Activated CD4-positive, CD25-positive, alpha-beta regulatory T cell treated with anti-CD3 and anti-CD28 coated beads, Interleukin-2, amount 50 U/mL, for 72 hours (primary cell): ENCODE measurements at regions not wholly inside any gene's neighbourhood (a gene's known extent, or its start where the extent isn't known, plus 50 kb on each side); places are given as distances from the start of the nearest gene placed in this dataset.
"Not testable (repeated sequence)": the region's sequence is repeated elsewhere in the genome, so short reads cannot be mapped to it uniquely, and the experiment has no call there.

ENCODE experiments used
- DNase-seq: peaks from one replicate; pipeline ENCODE4 v3.0.0; 2021

GRCh38 chr1:166307261-166308188 is 140.7 kb upstream of the FAM78B start:
- no peak for DNase-seq

GRCh38 chr1:166316306-166316705 is 149.5 kb upstream of the FAM78B start:
- DNase-seq = not testable (repeated sequence)

GRCh38 chr1:166322470-166322869 is 155.7 kb upstream of the FAM78B start:
- DNase-seq = no peak

GRCh38 chr1:166327886-166328285 is 161.1 kb upstream of the FAM78B start:
- no peak for DNase-seq

- DNase-seq = no peak
These were observed 162.2 kb upstream of the FAM78B start for GRCh38 chr1:166328956-166329355.

- DNase-seq = no peak
These were observed 163.3 kb upstream of the FAM78B start for GRCh38 chr1:166330096-166330495.

GRCh38 chr1:166338105-166338504 is 171.3 kb upstream of the FAM78B start:
- no peak for DNase-seq

- no peak for DNase-seq
These were observed 173.9 kb upstream of the FAM78B start for GRCh38 chr1:166340709-166341108.

- DNase-seq = no peak
These were observed 176.5 kb upstream of the FAM78B start for GRCh38 chr1:166343276-166343675.

- no peak for DNase-seq
These were observed 183.7 kb upstream of the FAM78B start for GRCh38 chr1:166350490-166350889.

- no peak for DNase-seq
These were observed 184.9 kb upstream of the FAM78B start for GRCh38 chr1:166351676-166352075.

GRCh38 chr1:166353213-166353612 is 186.4 kb upstream of the FAM78B start:
- DNase-seq = no peak

GRCh38 chr1:166354406-166354805 is 187.6 kb upstream of the FAM78B start:
- no peak for DNase-seq

- no peak for DNase-seq
These were observed 198.3 kb upstream of the FAM78B start for GRCh38 chr1:166365081-166365480.

- DNase-seq = no peak
These were observed 201.2 kb upstream of the FAM78B start for GRCh38 chr1:166368030-166368429.

GRCh38 chr1:166377896-166378295 is 211.1 kb upstream of the FAM78B start:
- no peak for DNase-seq

GRCh38 chr1:166378805-166379204 is 212.0 kb upstream of the FAM78B start:
- DNase-seq = no peak

GRCh38 chr1:166379447-166379846 is 212.6 kb upstream of the FAM78B start:
- no peak for DNase-seq

- DNase-seq = no peak
These were observed 216.3 kb upstream of the FAM78B start for GRCh38 chr1:166383137-166383536.

- DNase-seq = no peak
These were observed 217.0 kb upstream of the FAM78B start for GRCh38 chr1:166383635-166384346.

GRCh38 chr1:166384948-166385347 is 218.1 kb upstream of the FAM78B start:
- no peak for DNase-seq

- no peak for DNase-seq
These were observed 223.7 kb upstream of the FAM78B start for GRCh38 chr1:166390366-166391033.

GRCh38 chr1:166391279-166392066 is 224.7 kb upstream of the FAM78B start:
- DNase-seq = no peak
